ENCODE measurements at regions not wholly inside any gene's neighbourhood (a gene's known extent, or its start where the extent isn't known, plus 50 kb on each side); places are given as distances from the start of the nearest gene placed in this dataset.
"Not testable (repeated sequence)": the region's sequence is repeated elsewhere in the genome, so short reads cannot be mapped to it uniquely, and the experiment has no call there.

DNA sequence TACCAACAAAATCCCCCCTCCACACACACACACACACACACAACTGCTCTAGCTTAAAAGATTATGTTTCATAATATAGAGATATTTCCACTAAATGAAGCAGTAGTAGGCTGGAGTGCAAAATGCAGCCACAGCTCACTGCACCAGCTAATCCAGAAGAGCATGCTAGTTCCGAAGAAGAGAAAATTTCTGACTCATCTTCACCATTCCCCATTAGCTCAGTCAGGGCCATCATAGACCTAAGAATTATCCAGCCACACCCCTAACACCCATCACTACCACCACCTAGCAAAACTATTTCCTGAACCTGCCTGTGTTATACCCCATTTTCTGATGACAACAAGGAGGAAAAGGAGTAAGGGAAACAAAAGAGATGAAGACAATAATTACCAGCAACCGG lies 67.1 kb upstream of the UBE2E2 start:
- CTCF ChIA-PET: no interaction called here
- Mint-ChIP-seq H3K9me3 (peaks cover 2% of the 10 kb centered on the region), H3K36me3 (ENCODE audit: low read depth) (peaks cover 1% of the 10 kb centered on the region), H3K4me3 (no peak overlapping the region), H3K27ac (no peak overlapping the region), H3K4me1 (ENCODE audit: low read depth) (no peaks in the 10 kb centered on the region), H3K27me3 (ENCODE audit: low read depth) (no peaks in the 10 kb centered on the region)
- intact Hi-C loops (cut with micrococcal nuclease): no loop called here
- DNase-seq: no peak

DNA sequence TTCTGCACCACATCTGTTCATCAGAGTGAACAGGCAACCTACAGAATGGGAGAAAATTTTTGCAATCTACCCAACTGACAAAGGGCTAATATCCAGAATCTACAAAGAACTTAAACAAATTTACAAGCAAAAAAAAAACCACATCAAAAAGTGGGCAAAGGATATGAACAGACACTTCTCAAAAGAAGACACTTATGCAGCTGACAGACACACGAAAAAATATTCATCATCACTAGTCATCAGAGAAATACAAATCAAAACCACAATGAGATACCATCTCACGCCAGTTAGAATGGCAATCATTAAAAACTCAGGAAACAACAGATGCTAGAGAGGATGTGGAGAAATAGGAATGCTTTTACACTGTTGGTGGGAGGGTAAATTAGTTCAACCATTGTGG lies 59.1 kb upstream of the UBE2E2 start:
- intact Hi-C loops (cut with micrococcal nuclease); H3K4me1 Mint-ChIP-seq (ENCODE audit: low read depth); CTCF ChIA-PET; DNase-seq; H3K27me3 Mint-ChIP-seq (ENCODE audit: low read depth); H3K9me3 Mint-ChIP-seq; H3K4me3 Mint-ChIP-seq; H3K27ac Mint-ChIP-seq; H3K36me3 Mint-ChIP-seq (ENCODE audit: low read depth): not testable (repeated sequence)

DNA sequence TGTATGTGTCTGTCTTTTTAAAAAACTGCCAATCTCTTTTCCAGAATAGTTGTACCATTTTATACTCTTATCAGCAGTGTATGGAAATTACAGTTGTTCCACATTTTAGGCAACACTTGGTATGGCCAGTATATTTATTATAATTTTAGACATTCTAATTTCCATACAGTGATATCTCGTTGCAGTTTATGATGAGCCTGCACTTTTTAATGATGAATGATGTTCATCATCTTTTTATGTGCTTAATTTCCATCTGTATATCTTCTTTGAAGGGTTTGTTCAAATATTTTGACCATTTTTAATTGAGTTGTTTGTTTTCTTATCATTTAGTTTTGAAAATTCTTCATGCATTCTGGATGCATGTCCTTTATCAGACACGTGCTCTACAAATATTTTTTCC lies 57.0 kb upstream of the UBE2E2 start:
- no peak overlapping the region for H3K27ac Mint-ChIP-seq
- H3K4me3 Mint-ChIP-seq: no peak overlapping the region
- H3K9me3 Mint-ChIP-seq: no peaks in the 10 kb centered on the region
- H3K4me1 Mint-ChIP-seq (ENCODE audit: low read depth): peaks cover 8% of the 10 kb centered on the region
- CTCF ChIA-PET: no interaction called here
- no peak for DNase-seq
- intact Hi-C loops (cut with micrococcal nuclease): no loop called here
- H3K27me3 Mint-ChIP-seq (ENCODE audit: low read depth): peaks cover 4% of the 10 kb centered on the region
- no peaks in the 10 kb centered on the region for H3K36me3 Mint-ChIP-seq (ENCODE audit: low read depth)

DNA sequence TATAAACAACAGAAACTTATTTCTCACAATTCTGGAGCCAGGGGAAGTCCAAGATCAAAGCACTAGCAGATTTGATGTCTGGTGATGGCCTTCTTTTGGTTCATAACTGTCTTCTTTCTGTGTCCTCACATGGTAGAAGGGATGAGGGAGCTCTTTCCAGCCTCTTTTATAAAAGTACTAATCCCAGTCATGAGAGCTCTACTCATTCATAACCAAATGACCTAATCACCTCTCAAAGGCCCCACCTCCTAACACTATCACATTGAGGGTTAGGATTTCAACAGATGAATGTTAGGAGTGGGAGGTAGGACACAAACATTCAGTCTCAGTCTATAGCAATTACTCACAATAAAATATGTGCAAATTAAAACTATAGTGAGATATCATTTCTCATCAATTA lies 50.1 kb upstream of the UBE2E2 start:
- intact Hi-C loops (cut with micrococcal nuclease): no loop called here
- Mint-ChIP-seq H3K4me1 (ENCODE audit: low read depth) (no peaks in the 10 kb centered on the region), H3K27me3 (ENCODE audit: low read depth) (peaks cover 12% of the 10 kb centered on the region), H3K36me3 (ENCODE audit: low read depth) (no peaks in the 10 kb centered on the region), H3K4me3 (no peak overlapping the region), H3K27ac (no peak overlapping the region), H3K9me3 (no peaks in the 10 kb centered on the region)
- CTCF ChIA-PET: no interaction called here
- DNase-seq: no peak
